ENCODE measurements at regions not wholly inside any gene's neighbourhood (a gene's known extent, or its start where the extent isn't known, plus 50 kb on each side); places are given as distances from the start of the nearest gene placed in this dataset.

DNA sequence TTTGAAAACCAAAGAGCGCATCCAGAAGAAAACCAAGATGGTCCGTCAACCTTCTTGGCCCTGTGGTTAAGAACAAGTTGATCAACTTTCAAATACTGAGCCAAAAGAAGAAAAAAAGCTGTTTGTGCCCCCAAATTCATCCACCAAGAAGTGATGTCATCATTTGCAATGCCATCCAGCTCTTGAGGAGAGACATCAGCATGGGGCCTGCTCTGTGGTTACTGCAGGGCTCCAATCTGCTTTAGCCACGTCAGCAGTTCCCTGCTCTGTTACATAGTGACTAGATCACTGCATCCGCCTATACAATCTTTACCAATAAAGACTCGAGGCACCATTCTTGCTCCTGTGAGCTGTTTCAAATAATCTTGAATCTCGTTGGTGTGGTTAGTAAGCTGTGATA, 75.0 kb upstream of the BLCAP start:
- Mint-ChIP-seq H3K27me3 (ENCODE audit: insufficient read depth) (peaks cover 5% of the 10 kb centered on the region), H3K27ac (no peak overlapping the region), H3K9me3 (no peaks in the 10 kb centered on the region), H3K36me3 (ENCODE audit: low read depth) (no peaks in the 10 kb centered on the region), H3K4me3 (no peak overlapping the region), H3K4me1 (peaks cover 4% of the 10 kb centered on the region)
- no peaks in the 10 kb centered on the region for H3K36me3 ChIP-seq (ENCODE audit: control insufficient read depth, insufficient read depth, low read length)
- H3K4me3 ChIP-seq (ENCODE audit: low read length) = no peak overlapping the region
- peaks cover 7% of the 10 kb centered on the region for H3K27me3 ChIP-seq (ENCODE audit: control insufficient read depth, insufficient read depth, low read length, poor library complexity, severe bottlenecking)
- H3K27ac ChIP-seq (ENCODE audit: low read depth, low read length) = no peak overlapping the region
- no peak for TF ChIP-seq CTCF (conservative IDR thresholded peaks at IDR 0.05)
- DNase-seq = no peak
- H3K9ac ChIP-seq (ENCODE audit: extremely low read depth, low read length, poor library complexity, severe bottlenecking) = no peak overlapping the region
- no peaks in the 10 kb centered on the region for H3K9me3 ChIP-seq (ENCODE audit: control insufficient read depth, low read length)
- H3K4me1 ChIP-seq (ENCODE audit: control insufficient read depth, insufficient read depth, low read length) = no peaks in the 10 kb centered on the region
- 75 to 81% methylated on average over 3 to 6 of the region's 6 CpGs for WGBS, 2 experiments (ENCODE audit: insufficient coverage in 1 of 2, insufficient read length in 1 of 2)

DNA sequence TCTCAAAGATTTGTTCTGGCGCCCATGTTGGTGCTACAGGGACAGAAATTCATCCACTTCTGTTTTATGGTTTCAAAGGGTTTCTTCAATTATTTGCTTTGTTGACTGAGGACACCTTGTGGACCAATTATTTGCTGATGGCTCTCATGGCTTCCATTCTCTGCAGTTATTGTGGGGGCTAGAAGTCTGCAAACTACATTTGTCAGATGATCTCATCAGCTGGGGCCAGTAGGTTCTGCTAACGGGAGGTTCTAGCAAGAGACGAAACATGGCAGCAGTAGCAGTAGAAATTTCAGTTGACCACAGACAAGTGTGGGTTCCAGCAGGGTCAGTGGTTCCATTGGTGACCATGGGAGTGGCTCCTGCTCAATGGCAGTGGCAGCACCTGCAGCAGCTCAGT, 72.8 kb upstream of the BLCAP start:
- Histone ChIP-seq H3K9ac (ENCODE audit: extremely low read depth, low read length, poor library complexity, severe bottlenecking) (no peak overlapping the region), H3K4me3 (ENCODE audit: low read length) (no peak overlapping the region), H3K4me1 (ENCODE audit: control insufficient read depth, insufficient read depth, low read length) (no peaks in the 10 kb centered on the region), H3K9me3 (ENCODE audit: control insufficient read depth, low read length) (no peaks in the 10 kb centered on the region), H3K36me3 (ENCODE audit: control insufficient read depth, insufficient read depth, low read length) (no peaks in the 10 kb centered on the region), H3K27ac (ENCODE audit: low read depth, low read length) (no peak overlapping the region), H3K27me3 (ENCODE audit: control insufficient read depth, insufficient read depth, low read length, poor library complexity, severe bottlenecking) (peaks cover 7% of the 10 kb centered on the region)
- H3K27ac Mint-ChIP-seq = no peak overlapping the region
- 77 to 89% methylated on average over 3 of the region's 3 CpGs for WGBS, 2 experiments (ENCODE audit: insufficient coverage in 1 of 2, insufficient read length in 1 of 2)
- no peak for DNase-seq
- no peak for TF ChIP-seq CTCF (conservative IDR thresholded peaks at IDR 0.05)
- no peak overlapping the region for H3K4me3 Mint-ChIP-seq
- H3K4me1 Mint-ChIP-seq = peaks cover 4% of the 10 kb centered on the region
- no peaks in the 10 kb centered on the region for H3K36me3 Mint-ChIP-seq (ENCODE audit: low read depth)
- H3K27me3 Mint-ChIP-seq (ENCODE audit: insufficient read depth) = peaks cover 6% of the 10 kb centered on the region
- no peaks in the 10 kb centered on the region for H3K9me3 Mint-ChIP-seq

DNA sequence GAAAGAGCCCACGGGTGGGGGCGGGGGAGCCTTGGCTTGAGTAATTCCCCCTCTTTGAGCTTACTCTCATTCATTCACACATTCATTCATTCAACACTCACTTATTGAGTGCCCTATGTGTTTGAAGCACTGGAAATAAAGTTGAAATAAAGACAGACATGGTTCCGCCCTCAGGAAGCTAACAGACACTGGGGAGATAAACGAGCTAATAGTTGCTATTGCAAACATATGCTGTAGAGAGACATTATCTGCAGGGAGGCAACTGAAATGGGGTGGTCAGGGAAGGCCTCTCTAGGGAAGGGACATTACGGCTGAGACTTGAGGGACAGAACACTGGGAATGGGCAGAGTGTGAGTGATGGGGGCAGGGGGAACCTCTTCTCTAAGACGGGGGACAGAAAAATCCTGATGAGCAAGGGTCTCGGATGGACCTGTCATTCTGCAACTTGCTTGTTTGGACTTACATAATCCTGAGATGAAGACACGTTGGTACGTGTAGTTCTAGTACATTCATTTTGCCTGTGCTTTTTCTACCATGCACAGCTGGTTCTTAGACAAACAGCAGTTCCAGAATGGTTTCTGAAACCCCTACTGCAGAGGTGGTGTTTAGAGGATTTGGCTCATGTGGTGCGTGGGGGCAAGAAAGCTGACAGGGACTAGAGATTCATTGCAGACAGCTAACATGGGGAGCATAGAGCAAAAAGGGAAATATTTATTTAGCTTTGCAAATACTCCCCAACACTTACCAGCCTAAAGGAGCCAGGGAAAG, 71.1 kb upstream of the BLCAP start:
- H3K27me3 Mint-ChIP-seq (ENCODE audit: insufficient read depth) = peaks cover 6% of the 10 kb centered on the region
- no peak for TF ChIP-seq CTCF (conservative IDR thresholded peaks at IDR 0.05)
- no peaks in the 10 kb centered on the region for H3K36me3 ChIP-seq (ENCODE audit: control insufficient read depth, insufficient read depth, low read length)
- H3K9me3 Mint-ChIP-seq = no peaks in the 10 kb centered on the region
- H3K27ac Mint-ChIP-seq = no peak overlapping the region
- H3K4me1 ChIP-seq (ENCODE audit: control insufficient read depth, insufficient read depth, low read length) = no peaks in the 10 kb centered on the region
- no peaks in the 10 kb centered on the region for H3K9me3 ChIP-seq (ENCODE audit: control insufficient read depth, low read length)
- 76 to 81% methylated on average over 7 to 10 of the region's 10 CpGs for WGBS, 2 experiments (ENCODE audit: insufficient coverage in 1 of 2, insufficient read length in 1 of 2)
- peaks cover 4% of the 10 kb centered on the region for H3K4me1 Mint-ChIP-seq
- no peak overlapping the region for H3K9ac ChIP-seq (ENCODE audit: extremely low read depth, low read length, poor library complexity, severe bottlenecking)
- no peak for DNase-seq
- H3K27me3 ChIP-seq (ENCODE audit: control insufficient read depth, insufficient read depth, low read length, poor library complexity, severe bottlenecking) = peaks cover under 1% of the 10 kb centered on the region
- H3K36me3 Mint-ChIP-seq (ENCODE audit: low read depth) = no peaks in the 10 kb centered on the region
- no peak overlapping the region for H3K4me3 ChIP-seq (ENCODE audit: low read length)
- peak overlapping the region; percentile 41 for H3K4me3 Mint-ChIP-seq
- peak overlapping the region; percentile 38 for H3K27ac ChIP-seq (ENCODE audit: low read depth, low read length)
